ENCODE measurements at regions not wholly inside any gene's neighbourhood (a gene's known extent, or its start where the extent isn't known, plus 50 kb on each side); places are given as distances from the start of the nearest gene placed in this dataset.

GRCh38 chr14:101380512-101380911 is 180.8 kb upstream of the DIO3 start:
- DNase-seq: no peak

- no peak for DNase-seq
Observed at GRCh38 chr14:101380940-101381339, 180.4 kb upstream of the DIO3 start.

GRCh38 chr14:101383737-101384338 is 177.5 kb upstream of the DIO3 start:
- DNase-seq: no peak

- DNase-seq: no peak
Observed at GRCh38 chr14:101394374-101394773, 166.9 kb upstream of the DIO3 start.

- DNase-seq: no peak
Observed at GRCh38 chr14:101395779-101396178, 165.5 kb upstream of the DIO3 start.

GRCh38 chr14:101397206-101397605 is 164.1 kb upstream of the DIO3 start:
- DNase-seq: no peak

GRCh38 chr14:101398011-101398410 is 163.3 kb upstream of the DIO3 start:
- DNase-seq: no peak

GRCh38 chr14:101399737-101400517 is 161.4 kb upstream of the DIO3 start:
- no peak for DNase-seq

GRCh38 chr14:101400830-101401229 is 160.5 kb upstream of the DIO3 start:
- no peak for DNase-seq

GRCh38 chr14:101402936-101403660 is 158.2 kb upstream of the DIO3 start:
- DNase-seq: no peak

GRCh38 chr14:101404426-101405170 is 156.7 kb upstream of the DIO3 start:
- DNase-seq: no peak

GRCh38 chr14:101405171-101405883 is 156.0 kb upstream of the DIO3 start:
- no peak for DNase-seq

- DNase-seq: peak in 1 of 2 experiments; percentile 65
Observed at GRCh38 chr14:101406921-101407320, 154.4 kb upstream of the DIO3 start.

- no peak for DNase-seq
Observed at GRCh38 chr14:101407328-101407727, 154.0 kb upstream of the DIO3 start.

GRCh38 chr14:101408077-101408831 is 153.0 kb upstream of the DIO3 start:
- no peak for DNase-seq

- no peak for DNase-seq
Observed at GRCh38 chr14:101409006-101409543, 152.2 kb upstream of the DIO3 start.

- DNase-seq: no peak
Observed at GRCh38 chr14:101410126-101410525, 151.2 kb upstream of the DIO3 start.

GRCh38 chr14:101411151-101411550 is 150.1 kb upstream of the DIO3 start:
- DNase-seq: no peak

- no peak for DNase-seq
Observed at GRCh38 chr14:101411779-101412178, 149.5 kb upstream of the DIO3 start.

- DNase-seq: no peak
Observed at GRCh38 chr14:101412739-101413138, 148.6 kb upstream of the DIO3 start.

- DNase-seq: no peak
Observed at GRCh38 chr14:101417434-101417833, 143.9 kb upstream of the DIO3 start.

Data from cerebellar nuclear complex (tissue), 1 donor.